AG04449 (cell line): ENCODE measurements at regions not wholly inside any gene's neighbourhood (a gene's known extent, or its start where the extent isn't known, plus 50 kb on each side); places are given as distances from the start of the nearest gene placed in this dataset.

ENCODE experiments used
- CTCF ChIA-PET: fragments of 350-600 bp; formaldehyde crosslinking; extraction: SDS; loops from one replicate; lab custom pipeline; 2021; ENCODE audit warnings: antibody characterized with exemption; lab: Yijun Ruan, JAX
- POLR2A ChIA-PET: fragments of 400-600, 350-600 bp; formaldehyde crosslinking; extraction: SDS; loops from one replicate; lab custom pipeline; 2020; ENCODE audit warnings: antibody characterized with exemption, inconsistent platforms; lab: Yijun Ruan, JAX
- DNase-seq: peaks from one replicate; pipeline ENCODE4 v3.0.0-alpha.2; 2010; ENCODE audit warnings: low read depth, low spot score
- H3K4me3 ChIP-seq: 2 replicates; pipeline ENCODE4 v1.5.1; 2011; ENCODE audit warnings: low read depth, mild to moderate bottlenecking, control low read depth, low read length
- CTCF ChIP-seq: IDR thresholded peaks from one replicate; pipeline ENCODE4 v1.5.1; 2011; ENCODE audit warnings: mild to moderate bottlenecking, moderate library complexity, low read length, control low read depth, inconsistent platforms; ENCODE audit not compliant: insufficient read depth; ENCODE audit errors: missing control alignments

- DNase-seq = no peak
- H3K4me3 ChIP-seq = no peak overlapping the region
- POLR2A ChIA-PET = no interaction called here
- CTCF ChIA-PET = no interaction called here
- no peak for TF ChIP-seq CTCF
Observed at GRCh38 chr6:169317441-169318202, 64.0 kb upstream of the THBS2 start.

- no peak overlapping the region for H3K4me3 ChIP-seq
- TF ChIP-seq CTCF = no peak
- DNase-seq = no peak
- POLR2A ChIA-PET = no interaction called here
- CTCF ChIA-PET = no interaction called here
Observed at GRCh38 chr6:169316651-169317050, 63.0 kb upstream of the THBS2 start.

- ChIA-PET CTCF (no interaction called here), POLR2A (no interaction called here)
- H3K4me3 ChIP-seq = no peak overlapping the region
- no peak for DNase-seq
- no peak for TF ChIP-seq CTCF
Observed at GRCh38 chr6:169315830-169316614, 62.4 kb upstream of the THBS2 start.

GRCh38 chr6:169313347-169314010, 59.8 kb upstream of the THBS2 start:
- no peak overlapping the region for H3K4me3 ChIP-seq
- no peak for DNase-seq
- TF ChIP-seq CTCF = no peak
- CTCF ChIA-PET = no interaction called here
- POLR2A ChIA-PET = no interaction called here

GRCh38 chr6:169312658-169313346, 59.2 kb upstream of the THBS2 start:
- no peak for TF ChIP-seq CTCF
- DNase-seq = no peak
- ChIA-PET POLR2A (no interaction called here), CTCF (interaction anchor here (0.8 kb wide), 1 partner anchor 232 kb away, joined by 4 read pairs; no protein-coding TSS in a partner anchor)
- H3K4me3 ChIP-seq = no peak overlapping the region
